ENCODE measurements at regions not wholly inside any gene's neighbourhood (a gene's known extent, or its start where the extent isn't known, plus 50 kb on each side); places are given as distances from the start of the nearest gene placed in this dataset.
A peak's percentile ranks its signal among the peaks of the same experiment; 100 is the strongest.
"Not testable (repeated sequence)": the region's sequence is repeated elsewhere in the genome, so short reads cannot be mapped to it uniquely, and the experiment has no call there.

GRCh38 chr4:153076861-153077260 lies 127.4 kb upstream of the TRIM2 start:
- no peak for DNase-seq

- DNase-seq, result no peak
Measured at GRCh38 chr4:153079857-153080391, 124.3 kb upstream of the TRIM2 start.

- no peak for DNase-seq
Measured at GRCh38 chr4:153081006-153081580, 123.2 kb upstream of the TRIM2 start.

GRCh38 chr4:153081693-153082092 lies 122.5 kb upstream of the TRIM2 start:
- no peak for DNase-seq

GRCh38 chr4:153082322-153083301 lies 121.6 kb upstream of the TRIM2 start:
- no peak for DNase-seq

GRCh38 chr4:153083447-153083947 lies 120.7 kb upstream of the TRIM2 start:
- no peak for DNase-seq

- DNase-seq, result no peak
Measured at GRCh38 chr4:153084224-153084979, 119.8 kb upstream of the TRIM2 start.

- DNase-seq, result peak; percentile 28
Measured at GRCh38 chr4:153084980-153085630, 119.1 kb upstream of the TRIM2 start.

GRCh38 chr4:153087671-153088194 lies 116.5 kb upstream of the TRIM2 start:
- no peak for DNase-seq

- DNase-seq, result no peak
Measured at GRCh38 chr4:153089742-153090141, 114.5 kb upstream of the TRIM2 start.

GRCh38 chr4:153090181-153090580 lies 114.1 kb upstream of the TRIM2 start:
- DNase-seq, result no peak

GRCh38 chr4:153090670-153091385 lies 113.4 kb upstream of the TRIM2 start:
- DNase-seq, result no peak

- no peak for DNase-seq
Measured at GRCh38 chr4:153093396-153093795, 110.8 kb upstream of the TRIM2 start.

GRCh38 chr4:153093802-153094201 lies 110.4 kb upstream of the TRIM2 start:
- DNase-seq, result no peak

GRCh38 chr4:153094435-153094834 lies 109.8 kb upstream of the TRIM2 start:
- DNase-seq, result no peak

- DNase-seq, result no peak
Measured at GRCh38 chr4:153095448-153096204, 108.6 kb upstream of the TRIM2 start.

GRCh38 chr4:153096344-153096743 lies 107.9 kb upstream of the TRIM2 start:
- DNase-seq, result no peak

GRCh38 chr4:153098427-153098826 lies 105.8 kb upstream of the TRIM2 start:
- DNase-seq, result no peak

- DNase-seq, result no peak
Measured at GRCh38 chr4:153099391-153100140, 104.7 kb upstream of the TRIM2 start.

GRCh38 chr4:153106736-153107135 lies 97.5 kb upstream of the TRIM2 start:
- DNase-seq, result not testable (repeated sequence)
